GM12875 (cell line): ENCODE measurements at regions not wholly inside any gene's neighbourhood (a gene's known extent, or its start where the extent isn't known, plus 50 kb on each side); places are given as distances from the start of the nearest gene placed in this dataset.
"Not testable (repeated sequence)": the region's sequence is repeated elsewhere in the genome, so short reads cannot be mapped to it uniquely, and the experiment has no call there.

Experiments
- H3K4me3 ChIP-seq: one replicate; pipeline ENCODE4 v1.5.1; 2011; ENCODE audit warnings: low read depth, low read length, control low read depth
- TF ChIP-seq, protein P1 (sequence below): IDR thresholded peaks from 2 replicates; pipeline ENCODE4 v1.5.1; 2011; ENCODE audit warnings: low read depth, mild to moderate bottlenecking, control low read depth, inconsistent platforms, low read length, moderate library complexity, borderline replicate concordance; ENCODE audit not compliant: insufficient read depth

DNA sequence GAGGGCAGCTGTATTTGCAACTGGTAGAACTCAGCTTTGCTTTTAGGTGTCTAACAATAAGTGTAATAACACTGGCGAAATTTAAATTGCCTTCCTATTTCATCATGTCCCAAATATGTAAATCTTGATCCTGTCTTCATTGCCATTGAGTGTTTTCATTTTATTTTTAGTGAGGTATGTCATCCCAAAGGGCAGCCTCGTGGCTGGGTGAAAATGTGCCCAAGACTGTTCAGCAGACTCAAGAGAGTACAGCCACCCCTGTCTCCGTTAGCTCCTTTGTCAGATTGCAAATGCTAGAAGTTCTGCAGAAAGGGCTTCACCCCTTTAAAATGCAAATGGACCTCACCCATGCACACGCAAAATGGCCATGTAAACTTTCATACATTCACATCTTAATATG lies 278.8 kb downstream of the RND3 start:
- H3K4me3 ChIP-seq: no peak overlapping the region
- TF ChIP-seq, protein P1, sequence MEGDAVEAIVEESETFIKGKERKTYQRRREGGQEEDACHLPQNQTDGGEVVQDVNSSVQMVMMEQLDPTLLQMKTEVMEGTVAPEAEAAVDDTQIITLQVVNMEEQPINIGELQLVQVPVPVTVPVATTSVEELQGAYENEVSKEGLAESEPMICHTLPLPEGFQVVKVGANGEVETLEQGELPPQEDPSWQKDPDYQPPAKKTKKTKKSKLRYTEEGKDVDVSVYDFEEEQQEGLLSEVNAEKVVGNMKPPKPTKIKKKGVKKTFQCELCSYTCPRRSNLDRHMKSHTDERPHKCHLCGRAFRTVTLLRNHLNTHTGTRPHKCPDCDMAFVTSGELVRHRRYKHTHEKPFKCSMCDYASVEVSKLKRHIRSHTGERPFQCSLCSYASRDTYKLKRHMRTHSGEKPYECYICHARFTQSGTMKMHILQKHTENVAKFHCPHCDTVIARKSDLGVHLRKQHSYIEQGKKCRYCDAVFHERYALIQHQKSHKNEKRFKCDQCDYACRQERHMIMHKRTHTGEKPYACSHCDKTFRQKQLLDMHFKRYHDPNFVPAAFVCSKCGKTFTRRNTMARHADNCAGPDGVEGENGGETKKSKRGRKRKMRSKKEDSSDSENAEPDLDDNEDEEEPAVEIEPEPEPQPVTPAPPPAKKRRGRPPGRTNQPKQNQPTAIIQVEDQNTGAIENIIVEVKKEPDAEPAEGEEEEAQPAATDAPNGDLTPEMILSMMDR: no peak

DNA sequence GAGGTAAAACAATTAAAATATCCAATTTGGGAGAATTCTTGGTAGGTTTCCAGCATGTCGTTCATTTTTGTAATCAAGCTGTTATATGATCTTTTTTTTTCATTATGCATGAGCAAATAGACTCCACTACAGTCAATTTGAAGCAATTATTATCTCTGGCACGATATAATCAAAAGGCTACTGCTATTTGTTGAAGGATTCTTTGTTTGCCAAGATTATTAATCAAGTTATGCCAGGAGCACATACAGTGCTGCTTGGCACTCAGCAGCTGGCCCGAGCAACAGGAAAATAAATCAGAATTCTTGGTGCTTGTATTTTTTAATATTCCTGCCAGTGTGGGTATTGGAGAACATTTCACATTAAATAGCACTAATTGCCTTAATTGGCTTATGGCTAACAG lies 279.5 kb downstream of the RND3 start:
- no peak overlapping the region for H3K4me3 ChIP-seq
- TF ChIP-seq, protein P1: no peak

DNA sequence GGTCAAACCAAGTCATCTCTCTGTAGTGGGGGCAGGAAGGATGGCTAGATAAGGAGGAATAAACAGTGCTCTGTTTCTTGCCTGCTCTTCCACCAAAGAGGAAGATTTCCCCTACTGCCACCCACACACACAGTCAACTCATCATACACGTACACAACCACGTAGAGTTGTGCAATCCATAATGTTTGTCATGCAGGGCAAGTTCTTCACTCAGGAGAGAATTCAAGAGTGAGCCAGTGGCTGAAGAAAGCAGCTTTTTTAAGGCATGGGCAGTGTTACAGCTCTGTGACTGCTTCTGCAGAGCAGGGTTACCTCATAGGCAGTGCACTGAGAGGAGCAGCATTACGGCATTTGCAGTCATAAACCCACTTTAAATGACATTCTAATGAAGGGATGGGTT lies 283.0 kb downstream of the RND3 start:
- H3K4me3 ChIP-seq: no peak overlapping the region
- TF ChIP-seq, protein P1: no peak

DNA sequence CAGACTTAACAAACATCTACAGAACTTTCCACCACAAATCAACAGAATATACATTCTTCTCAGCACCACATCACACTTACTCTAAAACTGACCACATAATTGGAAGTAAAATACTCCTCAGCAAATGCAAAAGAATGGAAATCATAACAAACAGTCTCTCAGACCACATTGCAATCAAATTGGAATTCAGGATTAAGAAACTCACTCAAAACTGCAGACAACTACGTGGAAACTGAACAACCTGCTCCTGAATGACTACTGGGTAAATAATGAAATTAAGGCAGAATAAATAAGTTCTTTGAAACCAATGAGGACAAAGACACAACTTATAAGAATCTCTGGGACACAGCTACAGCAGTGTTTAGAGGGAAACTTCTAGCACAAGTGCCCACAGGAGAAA lies 292.7 kb downstream of the RND3 start:
- H3K4me3 ChIP-seq: not testable (repeated sequence)

DNA sequence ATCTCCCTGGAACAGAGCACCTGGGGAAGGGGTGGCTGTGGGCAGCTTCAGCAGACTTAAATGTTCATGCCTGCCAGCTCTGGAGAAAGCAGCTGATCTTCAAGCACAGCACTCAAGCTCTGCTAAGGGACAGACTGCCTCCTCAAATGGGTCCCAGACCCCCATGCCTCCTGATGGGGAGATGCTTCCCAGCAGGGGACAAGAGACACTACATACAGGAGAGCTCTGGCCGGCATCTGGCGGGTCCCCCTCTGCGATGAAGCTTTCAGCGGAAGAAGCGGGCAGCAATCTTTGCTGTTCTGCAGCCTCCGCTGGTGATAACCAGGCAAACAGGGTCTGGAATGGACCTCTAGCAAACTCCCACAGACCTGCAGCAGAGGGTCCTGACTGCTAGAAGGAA lies 294.8 kb downstream of the RND3 start:
- TF ChIP-seq, protein P1: no peak

DNA sequence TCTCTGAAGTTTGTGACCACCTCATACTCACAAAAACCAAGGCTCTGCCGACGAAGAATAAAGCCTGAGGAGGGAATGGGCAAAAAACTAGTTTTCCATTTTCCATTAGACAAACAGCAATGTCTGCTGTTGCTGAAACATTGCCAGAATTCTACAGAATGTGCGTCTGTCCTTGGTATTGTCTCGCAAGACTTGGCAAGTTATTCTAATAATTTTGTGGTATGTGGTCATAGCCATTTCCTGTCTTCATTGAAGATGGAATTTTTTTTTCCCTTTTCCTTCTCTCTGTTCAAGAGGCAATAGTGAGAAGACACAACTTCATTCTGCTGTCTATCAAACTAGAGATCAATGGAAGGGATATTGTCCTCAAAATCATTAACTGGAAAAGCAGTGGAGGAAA lies 296.1 kb downstream of the RND3 start:
- TF ChIP-seq, protein P1: no peak
- H3K4me3 ChIP-seq: no peak overlapping the region

More for the DNA sequence above, 294.8 kb downstream of the RND3 start:
- H3K4me3 ChIP-seq: no peak overlapping the region

DNA sequence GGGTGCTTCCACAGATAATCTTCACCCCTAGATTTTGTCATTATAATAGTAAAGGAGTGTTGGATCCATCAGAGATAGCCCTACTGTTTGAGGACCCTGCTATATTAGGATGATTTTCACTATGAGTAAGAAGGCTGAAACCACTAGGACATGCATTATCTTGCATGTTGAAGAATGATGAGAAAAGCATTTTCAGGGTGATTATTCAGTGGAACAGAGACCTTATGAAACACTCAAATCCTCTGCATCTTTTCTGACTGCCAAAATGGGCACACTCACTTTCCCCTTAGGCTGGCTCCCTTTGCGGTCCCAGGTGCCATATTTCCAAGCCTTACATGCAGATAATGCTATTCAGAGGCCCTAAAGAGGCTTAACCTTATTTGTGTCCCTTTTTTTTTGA lies 296.9 kb downstream of the RND3 start:
- H3K4me3 ChIP-seq: no peak overlapping the region
- TF ChIP-seq, protein P1: no peak

DNA sequence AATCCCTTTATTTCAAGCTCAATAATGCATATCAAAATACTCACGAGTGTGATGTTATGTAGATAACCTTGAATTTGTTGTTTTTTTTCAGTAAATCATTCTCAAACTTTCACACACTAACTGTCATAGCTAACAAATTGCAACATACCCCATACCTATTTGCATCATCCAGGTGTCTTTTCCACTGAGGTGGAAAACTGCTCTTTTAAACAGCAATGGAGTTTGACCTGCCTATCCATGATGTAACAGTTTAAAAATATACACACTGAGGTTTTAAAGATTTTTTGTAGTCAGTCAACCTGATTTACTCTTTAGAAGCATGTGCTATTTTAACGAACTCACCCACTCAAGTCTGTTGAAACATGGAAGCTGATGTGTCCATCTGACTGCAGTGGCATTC lies 298.7 kb downstream of the RND3 start:
- TF ChIP-seq, protein P1: no peak
- no peak overlapping the region for H3K4me3 ChIP-seq
